GM19468 (cell line): ENCODE measurements at regions not wholly inside any gene's neighbourhood (a gene's known extent, or its start where the extent isn't known, plus 50 kb on each side); places are given as distances from the start of the nearest gene placed in this dataset.
A peak's percentile ranks its signal among the peaks of the same experiment; 100 is the strongest.

Source experiments
- ATAC-seq: cut with Tn5 transposase; IDR thresholded peaks from one replicate; pipeline ENCODE4 v1.9.1; 2021; ENCODE audit warnings: mild to moderate bottlenecking, moderate library complexity, moderate number of reproducible peaks; ENCODE audit not compliant: unreplicated experiment; ENCODE audit errors: extremely low read depth

- ATAC-seq: no peak
Observed at GRCh38 chr4:184310881-184311709, 93.4 kb upstream of the ENPP6 start.

GRCh38 chr4:184310171-184310567, 92.5 kb upstream of the ENPP6 start:
- ATAC-seq: no peak

GRCh38 chr4:184309241-184310170, 91.8 kb upstream of the ENPP6 start:
- no peak for ATAC-seq

GRCh38 chr4:184306949-184307348, 89.3 kb upstream of the ENPP6 start:
- ATAC-seq: no peak

- no peak for ATAC-seq
Observed at GRCh38 chr4:184306470-184306869, 88.8 kb upstream of the ENPP6 start.

- no peak for ATAC-seq
Observed at GRCh38 chr4:184300816-184301215, 83.1 kb upstream of the ENPP6 start.

GRCh38 chr4:184298254-184298653, 80.6 kb upstream of the ENPP6 start:
- ATAC-seq: no peak

- ATAC-seq: no peak
Observed at GRCh38 chr4:184295206-184295605, 77.5 kb upstream of the ENPP6 start.

- no peak for ATAC-seq
Observed at GRCh38 chr4:184294606-184295133, 77.0 kb upstream of the ENPP6 start.

- ATAC-seq: no peak
Observed at GRCh38 chr4:184293552-184293951, 75.9 kb upstream of the ENPP6 start.

GRCh38 chr4:184292877-184293276, 75.2 kb upstream of the ENPP6 start:
- ATAC-seq: no peak

- no peak for ATAC-seq
Observed at GRCh38 chr4:184292465-184292867, 74.8 kb upstream of the ENPP6 start.

GRCh38 chr4:184289179-184289535, 71.5 kb upstream of the ENPP6 start:
- ATAC-seq: no peak

GRCh38 chr4:184288451-184289178, 70.9 kb upstream of the ENPP6 start:
- ATAC-seq: peak; percentile 67

GRCh38 chr4:184287697-184288255, 70.1 kb upstream of the ENPP6 start:
- ATAC-seq: no peak

GRCh38 chr4:184286358-184286757, 68.7 kb upstream of the ENPP6 start:
- ATAC-seq: no peak

GRCh38 chr4:184284742-184285141, 67.1 kb upstream of the ENPP6 start:
- no peak for ATAC-seq

GRCh38 chr4:184284336-184284690, 66.6 kb upstream of the ENPP6 start:
- no peak for ATAC-seq

GRCh38 chr4:184283659-184284335, 66.1 kb upstream of the ENPP6 start:
- no peak for ATAC-seq
